Psoas muscle (tissue), 7 donors: ENCODE measurements at regions not wholly inside any gene's neighbourhood (a gene's known extent, or its start where the extent isn't known, plus 50 kb on each side); places are given as distances from the start of the nearest gene placed in this dataset.

Experiments
- ATAC-seq, 4 donors: fragments of 200-7000 bp; cut with Tn5 transposase; one replicate each; pipeline ENCODE4 v1.9.1; 2020; ENCODE audit warnings: moderate library complexity in 3 of 4, mild to moderate bottlenecking in 2 of 4
- DNase-seq, 2 donors: peaks; one replicate each; pipeline ENCODE4 v3.0.0-alpha.2; 2020
- H3K27ac ChIP-seq: fragments of 200-600 bp; one replicate; pipeline ENCODE4 v1.8.0; 2022
- H3K27me3 ChIP-seq, 3 donors: fragments of 200-600 bp in 1 of 3; one replicate each; pipeline versions ENCODE4 v1.6.1 to v1.8.0; 2013 to 2022; ENCODE audit warnings: low read length in 2 of 3, mild to moderate bottlenecking in 2 of 3, moderate library complexity in 1 of 3; ENCODE audit not compliant: insufficient read depth in 3 of 3
- H3K36me3 ChIP-seq, 2 donors: fragments of 200-600 bp in 1 of 2; one replicate each; pipeline versions ENCODE4 v1.6.1 to v1.8.0; 2013 to 2022; ENCODE audit warnings: low read depth in 1 of 2, mild to moderate bottlenecking in 1 of 2, moderate library complexity in 1 of 2; ENCODE audit not compliant: insufficient read depth in 1 of 2
- H3K4me1 ChIP-seq: fragments of 200-600 bp; one replicate; pipeline ENCODE4 v1.8.0; 2022
- H3K4me3 ChIP-seq: fragments of 200-600 bp; one replicate; pipeline ENCODE4 v1.8.0; 2022; ENCODE audit warnings: mild to moderate bottlenecking
- H3K9me3 ChIP-seq: fragments of 200-600 bp; one replicate; pipeline ENCODE4 v1.8.0; 2022
- WGBS, 3 donors: extraction: QIAGEN DNeasy Blood & Tissue Kit; methylation state at CpG; one replicate each; pipeline versions ENCODE4 v1.1.6 to v1.1.7; 2013; 5-methylcytosine and 5-hydroxymethylcytosine counted together
- intact Hi-C, 2 donors: fragments of 100-400 bp; cut with DNase I; formaldehyde crosslinking; loops; one replicate each; pipeline versions ENCODE4 v1.11.0 to v1.14.2; 2022
- TF ChIP-seq, protein P1 (sequence below): fragments of 200-600 bp; IDR thresholded peaks from one replicate; pipeline ENCODE4 v1.8.0; 2022; ENCODE audit warnings: antibody characterized with exemption
- donor health status: healthy with polysubstance abuse.
- donor health status: DM: no; HTN: no; CAD: no; lungs with moderate emphysema.
- donor health status: Bipolar disorder and iron deficiency.
- donor health status: healthy.
- donor health status: DM: yes; HTN: yes; CAD: no.
- donor health status: DM: no; HTN: no; CAD: no.
- donor health status: DM: yes; HTN: yes; CAD: no.

DNA sequence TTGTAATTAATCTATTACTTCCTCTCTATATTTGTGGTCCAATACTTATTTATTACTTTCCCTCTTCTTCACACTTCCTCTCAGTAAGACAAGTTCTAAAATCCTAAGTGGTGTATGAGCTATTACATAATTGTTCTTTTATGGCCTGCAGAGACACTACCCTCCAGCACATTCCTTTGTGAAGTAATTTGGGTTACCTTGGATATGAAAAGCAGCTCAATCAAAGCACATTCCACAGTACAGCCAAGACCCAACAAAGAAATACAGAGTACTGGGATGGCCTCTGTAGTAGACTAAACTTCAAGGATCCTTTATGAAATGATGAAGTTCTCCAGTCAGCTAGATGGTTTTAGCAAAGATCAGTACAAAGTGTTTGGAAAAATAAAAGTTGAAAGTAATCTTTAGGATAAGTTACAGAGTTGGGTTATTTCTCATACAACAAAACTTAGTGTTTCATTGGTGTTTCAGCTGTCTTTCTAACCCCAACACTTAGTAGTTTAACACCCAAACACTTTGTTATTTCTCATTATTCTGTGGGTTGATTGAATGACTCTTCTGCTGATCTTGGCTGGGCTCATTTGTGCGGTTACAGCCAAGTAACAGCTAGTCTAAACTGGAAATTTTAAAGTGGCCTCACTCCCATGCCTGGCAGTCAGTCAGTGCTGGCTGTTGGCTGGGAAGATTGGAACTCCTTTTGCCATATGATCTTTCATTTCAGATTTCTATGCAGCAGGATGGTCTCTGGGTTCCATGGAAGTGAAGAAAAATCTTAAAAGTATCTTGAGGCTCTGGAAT lies 161.5 kb upstream of the POU3F2 start:
- intact Hi-C loops: no loop called here
- 41 to 47% (median 46%) methylated on average over 1 of the region's 1 CpG for WGBS, 3 donors

DNA sequence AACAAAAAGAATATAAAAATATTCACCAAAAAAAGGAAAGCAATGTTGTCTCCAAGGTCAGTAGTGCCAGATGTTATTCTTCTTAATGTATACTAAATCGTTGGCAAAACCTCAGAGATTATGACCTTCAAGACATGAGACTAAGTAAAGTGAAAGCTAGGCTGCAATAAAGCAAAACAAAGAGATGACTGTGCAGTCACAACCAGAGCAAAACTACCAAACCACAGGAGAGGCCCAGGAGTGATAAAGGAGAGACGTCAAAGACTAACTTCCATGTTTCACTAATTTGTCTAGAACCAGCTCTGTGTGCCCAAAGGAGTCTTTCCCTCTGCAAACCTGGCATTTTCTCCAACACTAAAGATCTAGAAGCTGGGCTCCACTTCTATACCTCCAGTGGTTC lies 155.9 kb upstream of the POU3F2 start:
- Histone ChIP-seq H3K27ac (no peak overlapping the region), H3K9me3 (no peaks in the 10 kb centered on the region), H3K27me3 (no peaks in the 10 kb centered on the region), H3K4me1 (no peaks in the 10 kb centered on the region), H3K36me3 (no peaks in the 10 kb centered on the region), H3K4me3 (no peak overlapping the region)
- TF ChIP-seq, protein P1, sequence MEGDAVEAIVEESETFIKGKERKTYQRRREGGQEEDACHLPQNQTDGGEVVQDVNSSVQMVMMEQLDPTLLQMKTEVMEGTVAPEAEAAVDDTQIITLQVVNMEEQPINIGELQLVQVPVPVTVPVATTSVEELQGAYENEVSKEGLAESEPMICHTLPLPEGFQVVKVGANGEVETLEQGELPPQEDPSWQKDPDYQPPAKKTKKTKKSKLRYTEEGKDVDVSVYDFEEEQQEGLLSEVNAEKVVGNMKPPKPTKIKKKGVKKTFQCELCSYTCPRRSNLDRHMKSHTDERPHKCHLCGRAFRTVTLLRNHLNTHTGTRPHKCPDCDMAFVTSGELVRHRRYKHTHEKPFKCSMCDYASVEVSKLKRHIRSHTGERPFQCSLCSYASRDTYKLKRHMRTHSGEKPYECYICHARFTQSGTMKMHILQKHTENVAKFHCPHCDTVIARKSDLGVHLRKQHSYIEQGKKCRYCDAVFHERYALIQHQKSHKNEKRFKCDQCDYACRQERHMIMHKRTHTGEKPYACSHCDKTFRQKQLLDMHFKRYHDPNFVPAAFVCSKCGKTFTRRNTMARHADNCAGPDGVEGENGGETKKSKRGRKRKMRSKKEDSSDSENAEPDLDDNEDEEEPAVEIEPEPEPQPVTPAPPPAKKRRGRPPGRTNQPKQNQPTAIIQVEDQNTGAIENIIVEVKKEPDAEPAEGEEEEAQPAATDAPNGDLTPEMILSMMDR: no peak
- 48 to 64% (median 53%) methylated on average over 2 of the region's 2 CpGs for WGBS, 3 donors
- ATAC-seq: no peak
- no peak for DNase-seq
- intact Hi-C loops: no loop called here

More for the DNA sequence above, 161.5 kb upstream of the POU3F2 start:
- H3K27ac ChIP-seq: no peak overlapping the region
- H3K4me1 ChIP-seq: no peaks in the 10 kb centered on the region
- no peak for ATAC-seq
- H3K4me3 ChIP-seq: no peak overlapping the region
- H3K9me3 ChIP-seq: no peaks in the 10 kb centered on the region
- H3K27me3 ChIP-seq: no peaks in the 10 kb centered on the region
- H3K36me3 ChIP-seq: no peaks in the 10 kb centered on the region
- DNase-seq: no peak
- TF ChIP-seq, protein P1: no peak

DNA sequence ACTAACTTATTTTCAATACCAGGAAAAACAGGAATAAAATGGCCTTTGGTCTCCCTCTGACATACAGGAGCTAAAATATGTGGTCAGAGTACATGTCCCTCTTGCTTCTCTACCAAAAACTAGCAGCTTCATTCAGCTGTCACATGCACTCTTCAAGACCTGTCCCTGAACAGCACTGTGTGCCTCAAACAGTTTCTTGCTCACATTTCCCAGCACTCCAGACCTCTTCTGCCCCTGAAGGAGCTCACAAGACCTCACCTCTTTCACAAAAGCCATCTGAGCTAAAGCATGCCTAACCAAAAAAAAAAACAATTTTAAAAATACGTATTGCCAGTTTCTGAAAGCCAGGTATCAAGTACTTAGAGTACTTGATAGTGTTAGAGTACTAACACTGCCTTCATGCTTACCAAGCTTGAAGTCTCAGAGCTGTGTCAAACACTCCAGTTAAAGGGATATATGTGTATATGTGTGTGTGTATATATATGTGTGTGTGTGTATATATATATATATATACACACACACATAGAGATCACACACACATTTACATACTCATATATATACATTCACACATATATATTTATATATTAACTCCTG lies 148.3 kb upstream of the POU3F2 start:
- TF ChIP-seq, protein P1: no peak
- 80 to 86% (median 83%) methylated on average over 1 of the region's 1 CpG for WGBS, 3 donors
- intact Hi-C loops: no loop called here
- Histone ChIP-seq H3K27ac (no peak overlapping the region), H3K4me3 (no peak overlapping the region), H3K36me3 (no peaks in the 10 kb centered on the region), H3K27me3 (no peaks in the 10 kb centered on the region), H3K4me1 (no peaks in the 10 kb centered on the region), H3K9me3 (no peaks in the 10 kb centered on the region)
- ATAC-seq (no peak), DNase-seq (no peak)

DNA sequence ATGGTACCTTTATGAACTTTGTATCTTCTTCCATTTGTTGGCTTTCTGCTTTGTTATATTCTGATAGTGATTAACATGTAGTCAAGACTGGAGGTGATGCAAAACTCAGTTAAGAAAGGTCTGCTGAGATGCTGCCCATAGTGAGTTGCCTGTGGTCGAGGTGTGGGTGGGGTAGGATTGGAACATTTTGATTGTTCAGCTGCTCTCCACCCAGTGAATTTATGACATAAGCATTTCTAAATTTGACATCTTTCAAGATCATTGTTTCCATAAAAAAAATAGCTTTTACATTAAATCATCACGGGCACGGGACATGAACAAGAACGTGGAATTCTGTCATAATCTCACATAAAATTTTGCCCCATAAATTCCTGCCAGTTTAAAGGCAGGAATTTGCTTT lies 146.6 kb upstream of the POU3F2 start:
- intact Hi-C loops: no loop called here

More for the DNA sequence above, 146.6 kb upstream of the POU3F2 start:
- TF ChIP-seq, protein P1: no peak
- no peak overlapping the region for H3K4me3 ChIP-seq
- no peaks in the 10 kb centered on the region for H3K36me3 ChIP-seq
- 41 to 61% (median 49%) methylated on average over 4 of the region's 4 CpGs for whole genome bisulfite sequencing, 3 donors
- no peaks in the 10 kb centered on the region for H3K27me3 ChIP-seq
- H3K9me3 ChIP-seq: no peaks in the 10 kb centered on the region
- DNase-seq: no peak
- no peaks in the 10 kb centered on the region for H3K4me1 ChIP-seq
- ATAC-seq: no peak
- no peak overlapping the region for H3K27ac ChIP-seq
